Lower leg skin (tissue), 4 donors: ENCODE measurements at regions not wholly inside any gene's neighbourhood (a gene's known extent, or its start where the extent isn't known, plus 50 kb on each side); places are given as distances from the start of the nearest gene placed in this dataset.
"Not testable (repeated sequence)": the region's sequence is repeated elsewhere in the genome, so short reads cannot be mapped to it uniquely, and the experiment has no call there.

Source experiments
- DNase-seq, 2 donors: peaks; one replicate each; pipeline ENCODE4 v3.0.0-alpha.2; 2019; ENCODE audit warnings: low spot score in 2 of 2
- H3K4me3 ChIP-seq: fragments of 200-600 bp; sonication (generic); 2 replicates; pipeline ENCODE4 v1.5.1; 2017; ENCODE audit warnings: mild to moderate bottlenecking, low read depth; ENCODE audit not compliant: poor library complexity, severe bottlenecking
- POLR2A ChIP-seq, 2 donors: fragments of 450-650 bp; IDR thresholded peaks; one replicate each; pipeline ENCODE4 v1.6.1; 2016 to 2017; ENCODE audit warnings: antibody characterized with exemption in 2 of 2, mild to moderate bottlenecking in 1 of 2, moderate library complexity in 1 of 2
- WGBS, 2 donors: methylation state at CpG; one replicate each; pipeline ENCODE4 v1.1.5; 2018; 5-methylcytosine and 5-hydroxymethylcytosine counted together
- intact Hi-C: fragments of 100-400 bp; cut with DNase I; formaldehyde crosslinking; loops from one replicate; pipeline ENCODE4 v1.15.0; 2023; ENCODE audit warnings: low total_unique reads
- TF ChIP-seq, protein P1 (sequence below), 3 donors: fragments of 450-650 bp; IDR thresholded peaks; one replicate each; pipeline ENCODE4 v1.5.1; 2016; ENCODE audit warnings: antibody characterized with exemption in 3 of 3, mild to moderate bottlenecking in 3 of 3, moderate library complexity in 2 of 3

DNA sequence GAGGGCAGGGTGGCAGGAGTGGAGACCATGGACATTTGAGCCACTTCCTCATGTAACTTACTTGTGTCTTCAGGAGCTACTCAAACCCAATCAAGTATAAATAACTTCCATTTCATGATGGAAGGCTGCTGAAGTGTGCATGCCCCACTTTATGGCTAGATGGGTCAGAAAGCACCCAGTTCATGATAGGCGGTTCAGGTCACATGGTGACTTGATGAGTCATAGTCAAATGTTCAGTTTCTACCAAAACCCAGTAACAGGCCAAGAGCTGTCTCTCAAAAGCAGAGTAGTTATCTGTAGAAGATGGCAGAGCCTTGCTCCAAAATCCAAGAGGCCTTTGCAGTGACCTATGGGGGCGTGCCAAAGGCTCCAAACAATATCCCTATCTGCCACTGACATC is 133.7 kb upstream of the TENT5A start:
- DNase-seq, result no peak
- no peak overlapping the region for H3K4me3 ChIP-seq
- WGBS, 2 donors, result 88 to 100% methylated on average over 2 of the region's 2 CpGs
- intact Hi-C loops, result no loop called here
- no peak for TF ChIP-seq POLR2A (IDR thresholded peaks at IDR 0.05)
- TF ChIP-seq, protein P1, sequence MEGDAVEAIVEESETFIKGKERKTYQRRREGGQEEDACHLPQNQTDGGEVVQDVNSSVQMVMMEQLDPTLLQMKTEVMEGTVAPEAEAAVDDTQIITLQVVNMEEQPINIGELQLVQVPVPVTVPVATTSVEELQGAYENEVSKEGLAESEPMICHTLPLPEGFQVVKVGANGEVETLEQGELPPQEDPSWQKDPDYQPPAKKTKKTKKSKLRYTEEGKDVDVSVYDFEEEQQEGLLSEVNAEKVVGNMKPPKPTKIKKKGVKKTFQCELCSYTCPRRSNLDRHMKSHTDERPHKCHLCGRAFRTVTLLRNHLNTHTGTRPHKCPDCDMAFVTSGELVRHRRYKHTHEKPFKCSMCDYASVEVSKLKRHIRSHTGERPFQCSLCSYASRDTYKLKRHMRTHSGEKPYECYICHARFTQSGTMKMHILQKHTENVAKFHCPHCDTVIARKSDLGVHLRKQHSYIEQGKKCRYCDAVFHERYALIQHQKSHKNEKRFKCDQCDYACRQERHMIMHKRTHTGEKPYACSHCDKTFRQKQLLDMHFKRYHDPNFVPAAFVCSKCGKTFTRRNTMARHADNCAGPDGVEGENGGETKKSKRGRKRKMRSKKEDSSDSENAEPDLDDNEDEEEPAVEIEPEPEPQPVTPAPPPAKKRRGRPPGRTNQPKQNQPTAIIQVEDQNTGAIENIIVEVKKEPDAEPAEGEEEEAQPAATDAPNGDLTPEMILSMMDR (IDR thresholded peaks at IDR 0.05), result no peak

DNA sequence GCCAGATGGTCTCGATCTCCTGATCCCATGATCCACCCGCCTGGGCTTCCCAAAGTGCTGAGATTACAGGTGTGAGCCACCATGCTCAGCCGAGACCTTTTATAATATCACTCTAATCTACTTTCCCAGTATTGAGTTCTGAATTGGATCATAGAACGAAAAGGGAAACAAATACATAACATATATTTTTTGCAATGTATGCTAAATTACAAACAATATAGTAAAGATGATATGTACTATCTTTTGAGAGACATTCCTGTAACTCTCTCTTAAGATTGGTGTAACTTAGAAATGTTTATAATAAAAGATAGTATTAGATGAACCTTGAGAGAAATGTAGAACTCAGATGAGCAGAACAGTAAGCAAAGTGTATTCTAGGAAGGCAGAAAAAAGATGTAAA is 129.2 kb upstream of the TENT5A start:
- H3K4me3 ChIP-seq, result no peak overlapping the region
- intact Hi-C loops, result no loop called here
- WGBS, 2 donors, result 91 to 96% methylated on average over 4 of the region's 4 CpGs
- no peak for TF ChIP-seq POLR2A (IDR thresholded peaks at IDR 0.05)
- TF ChIP-seq, protein P1 (IDR thresholded peaks at IDR 0.05), result no peak
- DNase-seq, result no peak

DNA sequence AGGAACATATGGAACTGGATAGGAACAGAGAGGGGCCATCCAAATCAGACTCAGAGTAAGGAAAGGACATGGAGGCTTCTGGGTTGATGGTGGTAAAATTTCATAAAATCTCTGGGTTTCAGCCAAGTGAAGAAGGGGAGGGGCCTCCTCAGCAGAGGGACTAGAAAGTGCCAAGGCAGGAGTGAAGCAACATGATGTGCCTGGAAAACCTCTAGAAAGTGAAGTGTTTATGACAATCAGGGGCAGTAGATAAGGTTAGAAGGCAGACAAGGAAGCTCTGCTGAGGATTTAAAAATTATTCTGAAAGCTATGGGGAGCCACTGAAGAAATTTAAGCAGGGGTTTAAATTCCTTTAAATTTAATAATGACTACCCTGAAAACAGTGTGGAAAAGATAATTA is 126.0 kb upstream of the TENT5A start:
- H3K4me3 ChIP-seq, result no peak overlapping the region
- TF ChIP-seq POLR2A (IDR thresholded peaks at IDR 0.05), result no peak
- TF ChIP-seq, protein P1 (IDR thresholded peaks at IDR 0.05), result no peak
- intact Hi-C loops, result no loop called here
- DNase-seq, result no peak

DNA sequence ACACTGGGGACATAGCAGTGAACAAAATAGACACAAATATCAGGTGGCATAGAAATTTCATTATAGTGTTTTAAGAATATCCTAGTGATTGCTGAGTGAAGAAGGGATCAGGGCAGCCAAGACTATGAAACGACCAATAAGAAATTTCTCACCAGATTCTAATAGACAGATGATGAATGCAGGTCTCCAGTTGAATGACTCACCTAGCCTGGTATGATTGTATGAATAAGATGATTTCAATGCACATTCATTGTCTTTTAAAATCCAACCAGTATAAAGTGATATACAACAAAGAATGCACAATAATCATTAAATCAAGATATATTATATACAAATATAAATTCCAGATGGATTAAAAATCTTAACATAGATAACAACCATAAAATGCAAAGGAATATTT is 124.5 kb upstream of the TENT5A start:
- WGBS, 2 donors, result 52 to 65% methylated on average over 1 of the region's 1 CpG
- no peak overlapping the region for H3K4me3 ChIP-seq
- no peak for DNase-seq
- intact Hi-C loops, result no loop called here
- no peak for TF ChIP-seq POLR2A (IDR thresholded peaks at IDR 0.05)
- TF ChIP-seq, protein P1 (IDR thresholded peaks at IDR 0.05), result no peak

DNA sequence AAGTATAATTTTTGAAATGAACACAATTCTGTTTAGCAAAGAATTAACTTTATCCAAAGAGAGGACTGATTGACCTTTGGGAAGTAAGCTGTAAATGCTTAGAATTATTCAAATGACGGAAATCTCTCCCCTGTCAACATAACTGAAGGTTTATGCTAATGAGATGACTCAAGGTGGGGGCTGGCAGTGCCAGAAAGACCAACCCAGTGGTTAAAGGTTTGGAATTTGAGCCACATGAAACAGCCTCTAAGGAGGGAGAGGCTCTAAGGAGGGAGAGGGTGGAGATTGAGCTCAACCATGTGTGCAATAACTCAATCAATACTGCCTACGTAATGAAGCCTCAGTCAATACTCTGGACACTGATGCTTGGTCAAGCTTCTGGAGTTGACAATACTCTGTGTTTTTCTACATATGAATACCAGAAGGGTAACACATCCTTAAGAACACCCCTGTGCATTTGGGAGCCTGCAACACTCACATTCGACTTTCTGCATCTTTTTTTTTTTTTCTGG is 123.4 kb upstream of the TENT5A start:
- TF ChIP-seq, protein P1 (IDR thresholded peaks at IDR 0.05), result no peak
- no peak for TF ChIP-seq POLR2A (IDR thresholded peaks at IDR 0.05)
- H3K4me3 ChIP-seq, result no peak overlapping the region
- intact Hi-C loops, result no loop called here
- WGBS, 2 donors, result 90 to 92% methylated on average over 3 of the region's 3 CpGs
- DNase-seq, result no peak

DNA sequence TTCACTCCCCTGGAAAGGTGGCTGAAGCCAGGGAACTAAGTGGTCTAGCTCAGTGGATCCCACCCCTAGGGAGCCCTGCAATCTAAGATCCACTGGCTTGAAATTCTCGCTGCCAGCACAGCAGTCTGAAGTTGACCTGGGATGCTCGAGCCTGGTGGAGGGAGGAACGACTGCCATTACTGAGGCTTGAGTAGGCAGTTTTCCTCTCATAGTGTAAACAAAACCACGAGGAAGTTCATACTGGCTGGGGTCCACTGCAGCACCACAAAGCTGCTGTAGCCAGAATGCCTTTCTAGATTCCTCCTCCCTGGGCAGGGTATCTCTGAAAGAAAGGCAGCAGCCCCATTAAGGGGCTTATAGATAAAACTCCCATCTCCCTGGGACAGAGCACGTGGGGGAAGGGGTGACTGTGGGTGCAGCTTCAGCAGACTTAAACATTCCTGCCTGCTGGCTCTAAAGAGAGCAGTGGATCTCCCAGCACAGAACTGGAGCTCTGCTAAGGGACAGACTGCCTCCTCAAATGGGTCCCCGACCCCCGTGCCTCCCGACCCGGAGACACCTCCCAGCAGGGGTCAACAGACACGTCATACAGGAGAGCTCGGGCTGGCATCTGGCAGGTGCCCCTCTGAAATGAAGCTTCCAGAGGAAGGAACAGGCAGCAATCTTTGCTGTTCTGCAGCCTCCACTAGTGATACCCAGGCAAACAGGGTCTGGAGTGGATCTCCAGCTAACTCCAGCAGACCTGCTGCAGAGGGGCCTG is 117.4 kb upstream of the TENT5A start:
- DNase-seq, H3K4me3 ChIP-seq, intact Hi-C loops: not testable (repeated sequence)
- 75 to 81% methylated on average over 11 of the region's 11 CpGs for WGBS, 2 donors
